ENCODE measurements at regions not wholly inside any gene's neighbourhood (a gene's known extent, or its start where the extent isn't known, plus 50 kb on each side); places are given as distances from the start of the nearest gene placed in this dataset.
A peak's percentile ranks its signal among the peaks of the same experiment; 100 is the strongest.

DNA sequence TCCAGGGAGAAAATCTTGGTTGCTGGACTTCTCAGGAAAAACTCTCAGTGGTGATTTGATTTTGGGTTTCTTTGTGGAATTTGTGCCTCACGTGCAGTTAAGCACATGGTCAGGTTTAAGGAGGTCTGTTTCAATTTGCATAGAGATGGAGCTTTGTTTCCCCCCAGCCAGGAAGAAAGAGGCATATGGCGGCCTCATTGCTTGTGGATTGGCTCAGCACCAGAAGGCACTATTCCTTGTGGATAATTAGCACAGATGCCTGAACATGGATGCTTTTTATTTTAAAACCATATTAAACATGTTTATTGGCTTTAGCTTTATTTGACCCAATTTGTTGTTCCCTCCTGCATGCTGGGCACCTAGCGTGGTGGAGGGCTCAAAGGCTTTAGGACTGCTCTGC is 125.1 kb upstream of the RGMA start:
- Histone ChIP-seq H3K4ac (ENCODE audit: low read depth, low read length) (no peak overlapping the region), H2BK5ac (ENCODE audit: low read depth, low read length, poor library complexity) (no peak overlapping the region), H3K79me2 (ENCODE audit: control insufficient read depth, insufficient read depth, low read length, poor library complexity) (no peaks in the 10 kb centered on the region), H2AK5ac (ENCODE audit: low read length) (no peak overlapping the region), H3K36me3 (ENCODE audit: control insufficient read depth in 1 of 2, insufficient read depth in 2 of 2, low read length in 2 of 2) (no peaks in the 10 kb centered on the region), H4K12ac (ENCODE audit: low read depth, low read length) (no peak overlapping the region), H3K18ac (ENCODE audit: low read length) (no peak overlapping the region), H3K79me1 (ENCODE audit: low read length) (no peaks in the 10 kb centered on the region), H2BK12ac (ENCODE audit: low read length) (no peak overlapping the region), H4K91ac (ENCODE audit: low read depth, low read length) (no peak overlapping the region), H2AFZ (ENCODE audit: insufficient read depth, low read length, poor library complexity) (no peak overlapping the region), H3K9me3 (ENCODE audit: insufficient read depth, low read depth, low read length) (no peaks in the 10 kb centered on the region), H3K14ac (ENCODE audit: low read length) (no peak overlapping the region), H3K4me3 (ENCODE audit: low read depth, low read length) (no peak overlapping the region), H4K8ac (ENCODE audit: low read depth, low read length) (no peak overlapping the region), H3K27me3 (ENCODE audit: insufficient read depth, low read length) (no peaks in the 10 kb centered on the region), H3K4me1 (ENCODE audit: control insufficient read depth in 1 of 2, insufficient read depth in 2 of 2, low read length in 2 of 2) (peaks cover 0 to 2% of the 10 kb centered on the region in 2 experiments), H3K4me2 (ENCODE audit: low read length) (no peak overlapping the region), H3K9ac (ENCODE audit: low read length) (no peak overlapping the region), H3K23ac (ENCODE audit: low read length) (no peak overlapping the region), H3K27ac (ENCODE audit: low read depth, low read length) (no peak overlapping the region), H2BK120ac (ENCODE audit: insufficient read depth, low read length, poor library complexity) (no peak overlapping the region)
- WGBS (ENCODE audit: extremely low coverage, insufficient coverage, insufficient read length), result no CpG with 5 or more reads among the region's 3 CpGs
- no peak for DNase-seq

DNA sequence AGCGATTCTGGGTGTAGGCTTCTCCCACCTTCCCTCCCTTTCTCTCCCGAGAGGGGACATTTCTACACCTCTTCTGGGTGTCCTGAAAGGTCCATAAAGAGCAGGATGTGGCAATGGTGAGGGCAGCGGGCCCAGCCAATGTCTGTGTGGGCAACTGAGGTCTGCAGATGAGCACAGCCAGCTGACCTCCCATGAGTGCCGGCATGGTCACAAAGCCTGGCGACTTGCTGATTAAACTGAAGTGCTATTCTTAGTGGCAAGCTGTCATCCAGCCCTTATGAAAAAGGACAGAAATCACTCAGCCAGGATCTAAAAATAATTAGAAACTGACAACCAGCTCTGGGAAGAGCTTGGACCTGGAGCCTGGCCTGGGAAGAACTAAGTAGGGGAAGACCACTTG is 124.3 kb upstream of the RGMA start:
- Histone ChIP-seq H3K9me3 (ENCODE audit: insufficient read depth, low read depth, low read length) (no peaks in the 10 kb centered on the region), H3K4me2 (ENCODE audit: low read length) (no peak overlapping the region), H3K9ac (ENCODE audit: low read length) (no peak overlapping the region), H3K79me1 (ENCODE audit: low read length) (no peaks in the 10 kb centered on the region), H3K79me2 (ENCODE audit: control insufficient read depth, insufficient read depth, low read length, poor library complexity) (no peaks in the 10 kb centered on the region), H4K91ac (ENCODE audit: low read depth, low read length) (no peak overlapping the region), H2BK12ac (ENCODE audit: low read length) (no peak overlapping the region), H2BK120ac (ENCODE audit: insufficient read depth, low read length, poor library complexity) (no peak overlapping the region), H3K36me3 (ENCODE audit: control insufficient read depth in 1 of 2, insufficient read depth in 2 of 2, low read length in 2 of 2) (no peaks in the 10 kb centered on the region), H3K27me3 (ENCODE audit: insufficient read depth, low read length) (no peaks in the 10 kb centered on the region), H4K8ac (ENCODE audit: low read depth, low read length) (no peak overlapping the region), H2BK5ac (ENCODE audit: low read depth, low read length, poor library complexity) (no peak overlapping the region), H3K4ac (ENCODE audit: low read depth, low read length) (no peak overlapping the region), H2AK5ac (ENCODE audit: low read length) (no peak overlapping the region), H3K4me3 (ENCODE audit: low read depth, low read length) (no peak overlapping the region), H3K18ac (ENCODE audit: low read length) (no peak overlapping the region), H3K14ac (ENCODE audit: low read length) (no peak overlapping the region), H3K23ac (ENCODE audit: low read length) (no peak overlapping the region), H4K12ac (ENCODE audit: low read depth, low read length) (no peak overlapping the region), H3K4me1 (ENCODE audit: control insufficient read depth in 1 of 2, insufficient read depth in 2 of 2, low read length in 2 of 2) (peaks cover 0 to 2% of the 10 kb centered on the region in 2 experiments), H2AFZ (ENCODE audit: insufficient read depth, low read length, poor library complexity) (no peak overlapping the region), H3K27ac (ENCODE audit: low read depth, low read length) (no peak overlapping the region)
- no peak for DNase-seq
- no CpG with 5 or more reads among the region's 5 CpGs for WGBS (ENCODE audit: extremely low coverage, insufficient coverage, insufficient read length)

DNA sequence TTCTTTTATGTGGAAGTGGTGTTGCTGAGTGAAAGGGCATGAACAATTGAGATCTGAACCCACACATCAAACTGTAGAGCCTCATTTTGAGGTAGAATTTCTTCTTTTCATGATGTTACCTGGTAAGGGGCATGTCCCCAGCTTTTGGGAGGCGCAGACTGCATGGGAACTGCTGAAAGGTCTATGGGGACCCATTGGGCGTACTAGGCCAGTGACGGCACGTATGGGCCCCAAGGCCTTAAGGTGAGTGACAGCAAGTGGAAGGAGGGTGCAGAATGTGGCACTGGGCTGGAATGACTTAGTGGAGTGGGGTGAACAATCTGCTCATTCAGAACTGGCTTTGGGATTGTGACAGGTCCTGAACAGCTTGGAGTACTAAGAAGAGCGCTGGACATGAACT is 123.6 kb upstream of the RGMA start:
- H3K36me3 ChIP-seq (ENCODE audit: control insufficient read depth in 1 of 2, insufficient read depth in 2 of 2, low read length in 2 of 2), result no peaks in the 10 kb centered on the region
- no peak overlapping the region for H2BK5ac ChIP-seq (ENCODE audit: low read depth, low read length, poor library complexity)
- DNase-seq, result no peak
- H3K4ac ChIP-seq (ENCODE audit: low read depth, low read length), result no peak overlapping the region
- no peak overlapping the region for H2AFZ ChIP-seq (ENCODE audit: insufficient read depth, low read length, poor library complexity)
- no peaks in the 10 kb centered on the region for H3K79me2 ChIP-seq (ENCODE audit: control insufficient read depth, insufficient read depth, low read length, poor library complexity)
- no peak overlapping the region for H4K8ac ChIP-seq (ENCODE audit: low read depth, low read length)
- H3K27ac ChIP-seq (ENCODE audit: low read depth, low read length), result no peak overlapping the region
- no peak overlapping the region for H3K4me3 ChIP-seq (ENCODE audit: low read depth, low read length)
- no peak overlapping the region for H2BK12ac ChIP-seq (ENCODE audit: low read length)
- no peak overlapping the region for H4K91ac ChIP-seq (ENCODE audit: low read depth, low read length)
- no peak overlapping the region for H3K14ac ChIP-seq (ENCODE audit: low read length)
- H2BK120ac ChIP-seq (ENCODE audit: insufficient read depth, low read length, poor library complexity), result no peak overlapping the region
- WGBS (ENCODE audit: extremely low coverage, insufficient coverage, insufficient read length), result no CpG with 5 or more reads among the region's 5 CpGs
- no peak overlapping the region for H4K12ac ChIP-seq (ENCODE audit: low read depth, low read length)
- no peak overlapping the region for H3K9ac ChIP-seq (ENCODE audit: low read length)
- H2AK5ac ChIP-seq (ENCODE audit: low read length), result no peak overlapping the region
- no peaks in the 10 kb centered on the region for H3K79me1 ChIP-seq (ENCODE audit: low read length)
- no peak overlapping the region for H3K18ac ChIP-seq (ENCODE audit: low read length)
- no peaks in the 10 kb centered on the region for H3K27me3 ChIP-seq (ENCODE audit: insufficient read depth, low read length)
- H3K9me3 ChIP-seq (ENCODE audit: insufficient read depth, low read depth, low read length), result no peaks in the 10 kb centered on the region
- no peak overlapping the region for H3K4me2 ChIP-seq (ENCODE audit: low read length)
- peaks cover 0 to 2% of the 10 kb centered on the region in 2 experiments for H3K4me1 ChIP-seq (ENCODE audit: control insufficient read depth in 1 of 2, insufficient read depth in 2 of 2, low read length in 2 of 2)
- no peak overlapping the region for H3K23ac ChIP-seq (ENCODE audit: low read length)

DNA sequence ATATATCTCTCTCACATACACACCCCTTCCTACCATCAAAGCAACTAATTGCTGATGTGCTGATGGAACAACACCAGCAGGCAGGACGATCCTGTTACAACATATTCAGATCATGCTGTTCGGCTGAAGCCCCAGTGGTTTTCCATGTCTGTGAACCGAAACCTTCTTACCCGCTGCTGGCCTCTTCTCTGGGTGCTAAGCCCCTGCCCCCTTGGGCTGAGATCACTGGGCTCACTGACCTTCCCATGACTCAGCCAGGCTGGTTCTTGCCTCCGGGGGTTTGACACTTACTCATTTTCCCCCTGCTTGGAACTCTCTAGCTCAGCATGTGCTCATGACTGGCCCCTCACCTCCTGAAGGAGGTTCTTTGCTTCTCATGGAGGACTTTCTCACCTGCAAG is 122.0 kb upstream of the RGMA start:
- H4K91ac ChIP-seq (ENCODE audit: low read depth, low read length), result no peak overlapping the region
- H3K79me2 ChIP-seq (ENCODE audit: control insufficient read depth, insufficient read depth, low read length, poor library complexity), result no peaks in the 10 kb centered on the region
- no peak overlapping the region for H2AK5ac ChIP-seq (ENCODE audit: low read length)
- H3K4me2 ChIP-seq (ENCODE audit: low read length), result no peak overlapping the region
- no peak overlapping the region for H2BK12ac ChIP-seq (ENCODE audit: low read length)
- no peak overlapping the region for H4K12ac ChIP-seq (ENCODE audit: low read depth, low read length)
- no peak overlapping the region for H2BK120ac ChIP-seq (ENCODE audit: insufficient read depth, low read length, poor library complexity)
- no peaks in the 10 kb centered on the region for H3K27me3 ChIP-seq (ENCODE audit: insufficient read depth, low read length)
- H3K36me3 ChIP-seq (ENCODE audit: control insufficient read depth in 1 of 2, insufficient read depth in 2 of 2, low read length in 2 of 2), result no peaks in the 10 kb centered on the region
- no CpG with 5 or more reads among the region's 5 CpGs for WGBS (ENCODE audit: extremely low coverage, insufficient coverage, insufficient read length)
- peaks cover 0 to 2% of the 10 kb centered on the region in 2 experiments for H3K4me1 ChIP-seq (ENCODE audit: control insufficient read depth in 1 of 2, insufficient read depth in 2 of 2, low read length in 2 of 2)
- no peak overlapping the region for H3K27ac ChIP-seq (ENCODE audit: low read depth, low read length)
- H3K18ac ChIP-seq (ENCODE audit: low read length), result no peak overlapping the region
- no peak overlapping the region for H2BK5ac ChIP-seq (ENCODE audit: low read depth, low read length, poor library complexity)
- no peak overlapping the region for H2AFZ ChIP-seq (ENCODE audit: insufficient read depth, low read length, poor library complexity)
- no peak overlapping the region for H4K8ac ChIP-seq (ENCODE audit: low read depth, low read length)
- peak; percentile 15 to 31 for DNase-seq
- no peaks in the 10 kb centered on the region for H3K9me3 ChIP-seq (ENCODE audit: insufficient read depth, low read depth, low read length)
- H3K14ac ChIP-seq (ENCODE audit: low read length), result no peak overlapping the region
- H3K23ac ChIP-seq (ENCODE audit: low read length), result no peak overlapping the region
- H3K4ac ChIP-seq (ENCODE audit: low read depth, low read length), result no peak overlapping the region
- no peak overlapping the region for H3K4me3 ChIP-seq (ENCODE audit: low read depth, low read length)
- H3K9ac ChIP-seq (ENCODE audit: low read length), result no peak overlapping the region
- no peaks in the 10 kb centered on the region for H3K79me1 ChIP-seq (ENCODE audit: low read length)

All from trophoblast cell (in vitro differentiated cells and primary cell).